ENCODE measurements at regions not wholly inside any gene's neighbourhood (a gene's known extent, or its start where the extent isn't known, plus 50 kb on each side); places are given as distances from the start of the nearest gene placed in this dataset.
"Not testable (repeated sequence)": the region's sequence is repeated elsewhere in the genome, so short reads cannot be mapped to it uniquely, and the experiment has no call there.

DNA sequence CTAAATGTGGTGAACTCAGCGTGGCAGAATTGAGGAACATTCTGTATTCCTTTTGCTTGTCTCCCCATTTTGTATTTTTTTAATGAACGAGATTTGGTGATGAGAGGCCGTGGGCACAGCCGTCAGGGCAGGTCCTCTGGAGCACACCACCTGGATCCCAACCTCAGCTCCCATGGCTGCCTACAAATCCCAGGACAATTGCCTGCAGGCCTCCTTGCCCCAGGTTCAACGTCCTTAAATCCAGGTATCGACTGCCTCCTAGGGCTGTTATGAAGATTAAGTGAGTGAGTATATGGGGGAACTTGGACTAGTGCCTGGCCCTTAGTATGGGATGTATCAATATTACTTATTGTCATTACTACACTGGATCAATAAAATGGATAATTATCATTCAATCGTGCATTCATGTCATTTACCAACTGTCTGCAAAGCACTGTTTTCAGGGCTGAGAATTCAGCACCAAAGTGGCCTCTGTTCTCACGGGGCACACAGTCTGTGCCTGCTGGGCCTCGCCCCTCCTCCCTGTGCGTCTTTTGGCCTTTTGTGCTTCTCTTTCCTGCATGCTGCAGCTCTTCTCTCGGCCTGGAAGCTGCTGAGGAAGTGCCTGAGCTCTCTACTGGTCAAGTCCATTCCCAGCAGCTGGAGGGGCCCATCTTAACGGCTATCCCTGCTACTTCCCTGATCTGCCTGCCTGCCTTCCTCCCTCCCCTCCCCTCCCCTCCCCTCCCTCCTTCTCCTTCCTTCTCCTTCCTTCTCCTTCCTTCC lies 1343.7 kb downstream of the BRD1 start:
- DNase-seq = no peak

DNA sequence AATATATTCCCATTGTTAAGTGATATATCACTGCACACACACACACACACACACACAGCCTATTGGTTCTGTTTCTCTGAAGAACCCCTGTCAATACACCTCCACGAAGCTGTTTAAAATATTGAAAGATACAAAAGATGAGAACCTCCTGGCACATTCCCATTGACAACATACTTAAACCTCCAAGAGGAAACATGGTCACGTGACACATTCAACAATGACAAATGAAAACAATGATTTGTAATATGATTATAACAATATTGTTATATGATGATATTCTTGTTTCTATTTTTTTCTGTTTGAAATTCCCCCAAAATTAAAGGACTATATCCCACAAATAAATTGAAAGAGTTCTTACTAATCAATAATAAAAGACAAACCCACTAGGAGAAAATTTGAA lies 1344.9 kb downstream of the BRD1 start:
- no peak for DNase-seq

DNA sequence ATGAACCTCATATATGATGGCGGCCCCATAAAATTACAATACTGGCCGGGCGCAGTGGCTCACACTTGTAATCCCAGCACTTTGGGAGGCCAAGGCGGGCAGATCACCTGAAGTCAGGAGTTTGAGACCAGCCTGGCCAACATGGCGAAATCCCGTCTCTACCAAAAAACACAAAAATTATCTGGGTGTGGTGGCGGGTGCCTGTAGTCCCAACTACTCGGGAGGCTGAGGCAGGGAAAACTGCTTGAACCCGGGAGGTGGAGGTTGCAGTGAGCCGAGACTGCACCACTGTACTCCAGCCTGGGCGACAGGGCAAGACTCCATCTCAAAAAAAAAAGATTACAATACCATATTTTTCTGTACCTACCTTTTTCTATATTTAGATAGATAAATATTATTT lies 1345.5 kb downstream of the BRD1 start:
- not testable (repeated sequence) for DNase-seq

DNA sequence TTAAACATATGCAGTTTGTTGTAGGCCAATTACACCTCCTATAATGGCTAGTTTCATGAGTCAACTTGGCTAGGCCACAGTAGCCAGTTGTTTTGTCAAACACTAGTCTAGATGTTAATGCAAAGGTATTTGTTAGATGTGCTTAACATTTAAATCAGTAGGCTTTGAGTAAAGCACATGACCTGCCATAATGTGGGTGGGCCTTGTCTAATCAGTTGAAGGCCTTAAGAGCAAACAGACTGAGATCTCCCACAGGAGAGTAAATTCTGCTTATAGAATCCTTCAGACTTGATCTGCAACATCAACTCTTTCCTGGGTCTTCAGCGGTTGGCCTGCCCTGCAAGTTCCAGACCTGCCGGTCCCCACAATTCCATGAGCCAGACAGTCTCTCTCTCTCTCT lies 1345.9 kb downstream of the BRD1 start:
- DNase-seq = no peak

DNA sequence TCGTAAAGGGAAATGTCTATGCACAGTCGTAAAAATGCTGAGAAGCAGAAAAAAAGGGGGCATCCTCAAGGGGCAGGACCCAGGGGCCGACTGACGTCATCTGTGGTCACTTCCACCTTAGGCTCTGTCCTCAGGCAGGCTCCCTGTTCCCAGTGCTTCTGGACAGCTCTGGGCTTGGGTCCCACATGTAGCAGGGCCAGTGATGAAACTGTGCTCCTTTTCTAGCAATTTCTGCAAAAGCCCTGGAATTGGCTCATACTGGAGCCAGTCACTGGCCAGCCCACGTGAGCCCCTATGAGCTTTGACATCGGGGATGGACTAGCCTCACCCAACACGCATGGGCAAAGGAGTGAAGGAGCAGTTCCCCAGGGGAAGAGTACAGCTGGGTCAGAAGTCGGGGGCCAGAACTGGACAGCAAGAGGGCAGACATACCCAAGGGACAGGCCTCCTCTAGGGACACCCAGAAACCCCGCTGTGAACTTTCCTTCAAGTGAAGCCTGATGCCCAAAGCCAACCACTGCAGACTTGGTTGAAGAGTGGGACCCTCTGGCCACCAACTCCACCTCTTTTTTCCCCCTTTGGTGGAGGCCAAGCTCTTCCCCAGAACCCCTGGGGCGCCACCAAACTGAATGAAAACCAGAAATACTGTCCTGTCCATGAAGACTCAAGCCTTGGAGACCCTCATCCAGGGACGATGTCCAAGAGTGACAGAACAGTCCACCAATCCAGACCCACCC lies 1349.0 kb downstream of the BRD1 start:
- no peak for DNase-seq

DNA sequence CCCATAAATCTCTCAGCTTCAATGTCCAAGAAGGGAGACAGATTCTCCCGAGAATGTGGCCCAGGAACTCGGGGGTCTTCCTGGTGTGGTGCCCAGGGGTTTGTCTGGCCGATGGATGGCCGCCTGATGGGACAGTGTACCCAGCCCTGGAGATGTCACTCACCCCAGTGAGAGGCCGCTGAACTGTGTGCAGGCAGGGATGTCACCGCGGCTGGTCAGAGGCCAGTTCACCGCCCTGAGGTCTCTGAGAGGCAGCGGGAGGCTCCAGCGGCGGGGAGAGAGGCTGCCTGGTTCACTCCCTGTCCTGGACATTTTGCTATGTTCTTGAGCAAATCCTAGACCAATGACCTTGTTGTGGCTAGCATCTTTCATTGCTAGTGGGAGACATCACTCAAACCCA lies 1349.5 kb downstream of the BRD1 start:
- no peak for DNase-seq

DNA sequence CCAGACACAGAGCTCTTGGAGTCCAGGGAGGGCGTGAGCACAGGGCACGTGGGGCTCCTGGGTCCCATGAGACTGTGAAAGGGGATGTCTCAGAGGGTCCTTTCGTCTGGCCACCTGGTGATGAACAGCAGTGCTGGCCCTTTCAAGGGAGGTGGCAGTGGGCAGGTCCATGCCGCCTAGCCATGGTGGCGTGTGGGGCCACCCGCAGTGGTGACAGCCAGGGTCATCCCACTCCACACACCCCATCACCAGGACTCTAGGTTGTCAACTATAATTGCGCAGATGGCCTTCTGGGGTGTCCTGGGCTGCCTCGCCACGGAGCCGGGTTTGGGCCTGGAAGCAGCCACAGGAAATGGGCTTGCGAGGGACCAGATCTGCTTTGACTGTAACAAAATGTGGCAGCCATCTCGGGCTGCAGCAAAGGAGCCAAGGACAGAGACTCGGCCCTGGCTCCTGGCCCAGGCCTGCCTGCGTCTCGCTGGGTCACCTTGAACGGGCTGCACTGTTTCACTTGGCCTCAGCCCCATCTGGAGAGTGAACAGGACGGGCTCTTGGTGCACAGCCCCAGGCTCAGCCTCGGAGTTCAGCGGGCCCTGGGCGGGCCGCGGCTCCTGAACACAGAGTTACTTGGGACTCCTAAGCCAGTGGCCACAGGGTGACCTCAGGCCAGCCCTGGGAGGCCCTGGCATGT lies 1350.5 kb downstream of the BRD1 start:
- no peak for DNase-seq

DNA sequence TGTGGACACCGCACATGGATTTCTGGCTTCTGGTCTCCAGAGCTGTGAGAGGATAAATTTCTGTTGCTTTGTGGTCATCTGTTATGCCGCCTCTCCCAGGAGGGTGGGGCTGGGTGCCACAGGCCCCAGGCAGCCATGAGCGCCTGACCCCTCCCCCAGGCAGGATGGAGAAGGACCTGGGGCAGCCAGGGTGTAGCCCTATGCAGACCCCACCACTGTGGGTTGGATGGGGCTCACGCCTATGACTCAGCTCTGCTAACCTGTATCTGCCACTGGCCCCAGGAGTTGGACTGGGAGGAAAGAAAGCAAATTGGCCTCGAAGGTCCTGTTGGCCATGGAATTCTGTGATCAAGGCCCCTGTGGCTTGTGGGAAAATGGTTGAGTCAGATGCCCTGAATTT lies 1351.1 kb downstream of the BRD1 start:
- no peak for DNase-seq

DNA sequence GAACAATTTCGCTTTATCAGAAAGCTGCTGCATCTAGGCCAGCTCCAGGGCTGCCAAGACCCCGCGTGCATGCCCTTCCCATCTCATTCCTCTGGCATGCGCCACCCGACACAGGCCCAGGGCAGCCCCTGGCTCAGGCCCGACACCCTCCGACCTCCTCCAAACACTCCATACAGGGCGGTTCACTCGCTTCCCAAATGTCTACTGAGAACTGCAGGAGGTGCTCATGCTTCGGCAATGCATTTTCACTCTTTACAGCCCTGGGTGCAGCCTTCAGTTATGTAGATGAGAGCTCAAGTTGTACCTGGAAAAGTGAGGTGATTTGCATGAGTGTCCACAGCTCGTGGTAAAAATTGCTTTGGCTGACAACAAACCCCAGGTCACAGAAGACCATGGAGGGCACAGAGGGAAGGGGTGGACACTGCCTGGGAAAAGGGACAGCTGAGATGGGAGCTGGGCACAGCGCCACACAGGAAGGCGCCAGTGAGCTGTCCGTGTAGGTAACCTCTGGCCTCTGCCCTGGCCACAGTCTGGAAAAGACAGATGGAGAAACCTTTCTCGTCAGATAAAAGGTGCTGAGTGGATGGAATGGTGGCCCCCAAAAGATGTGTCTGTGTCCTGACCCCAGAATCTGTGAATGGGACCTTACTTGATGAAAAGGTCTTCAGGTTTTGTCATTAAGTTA lies 1351.9 kb downstream of the BRD1 start:
- DNase-seq = no peak

DNA sequence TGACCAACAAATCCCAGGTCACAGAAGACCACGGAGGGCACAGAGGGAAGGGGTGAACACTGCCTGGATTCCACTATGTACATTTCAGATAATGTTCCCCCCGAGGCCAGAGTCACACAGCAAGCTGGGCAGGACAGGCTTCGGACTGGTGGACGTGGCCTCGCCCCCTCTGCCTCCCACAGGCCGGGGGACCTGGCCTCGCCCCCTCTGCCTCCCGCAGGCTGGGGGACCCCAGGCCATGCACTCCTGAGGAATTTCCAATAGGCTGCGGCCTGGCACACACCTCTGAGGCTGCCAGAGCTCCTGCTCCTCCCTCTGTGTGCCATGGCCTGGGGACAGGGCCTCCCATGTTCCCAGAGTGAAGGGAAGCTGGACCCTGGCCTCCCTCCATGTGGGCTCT lies 1352.8 kb downstream of the BRD1 start:
- DNase-seq = no peak

DNA sequence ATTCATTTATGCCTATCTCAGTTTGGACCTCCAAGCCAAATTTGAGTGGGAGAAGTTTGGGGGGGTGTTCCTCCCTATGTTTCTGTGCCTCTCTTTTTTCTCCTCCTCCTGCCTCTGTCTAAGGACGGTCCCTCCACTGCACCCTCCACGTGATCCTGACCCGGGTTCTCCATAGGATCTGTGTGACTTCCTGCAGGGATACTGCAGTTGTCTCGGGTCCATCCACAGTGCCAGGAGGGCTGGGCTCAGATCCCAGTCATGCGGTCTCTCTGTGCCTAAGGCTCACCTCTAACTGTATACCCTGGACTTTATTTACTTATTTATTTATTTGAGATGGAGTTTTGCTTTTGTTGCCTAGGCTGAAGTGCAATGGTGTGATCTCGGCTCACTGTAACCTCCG lies 1354.5 kb downstream of the BRD1 start:
- no peak for DNase-seq

DNA sequence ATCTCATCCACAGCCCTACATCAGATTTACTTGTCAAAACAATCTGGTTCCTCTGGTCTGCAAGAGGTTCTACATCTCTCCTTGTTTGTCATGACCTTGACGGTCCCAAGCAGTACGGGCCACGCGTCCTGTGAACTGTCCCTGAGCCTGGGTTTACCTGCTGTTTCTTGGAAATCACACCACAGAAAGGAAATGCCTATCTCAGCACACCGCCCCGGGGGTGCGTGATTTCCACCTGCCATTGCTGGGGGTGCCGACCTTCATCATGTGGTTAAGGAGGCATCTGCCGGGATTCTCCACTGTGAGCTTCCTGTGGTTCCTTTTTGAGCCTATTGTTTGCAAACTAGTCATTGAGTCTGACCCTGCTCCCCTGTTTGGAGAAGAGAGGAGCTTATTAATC lies 1363.4 kb downstream of the BRD1 start:
- no peak for DNase-seq

DNA sequence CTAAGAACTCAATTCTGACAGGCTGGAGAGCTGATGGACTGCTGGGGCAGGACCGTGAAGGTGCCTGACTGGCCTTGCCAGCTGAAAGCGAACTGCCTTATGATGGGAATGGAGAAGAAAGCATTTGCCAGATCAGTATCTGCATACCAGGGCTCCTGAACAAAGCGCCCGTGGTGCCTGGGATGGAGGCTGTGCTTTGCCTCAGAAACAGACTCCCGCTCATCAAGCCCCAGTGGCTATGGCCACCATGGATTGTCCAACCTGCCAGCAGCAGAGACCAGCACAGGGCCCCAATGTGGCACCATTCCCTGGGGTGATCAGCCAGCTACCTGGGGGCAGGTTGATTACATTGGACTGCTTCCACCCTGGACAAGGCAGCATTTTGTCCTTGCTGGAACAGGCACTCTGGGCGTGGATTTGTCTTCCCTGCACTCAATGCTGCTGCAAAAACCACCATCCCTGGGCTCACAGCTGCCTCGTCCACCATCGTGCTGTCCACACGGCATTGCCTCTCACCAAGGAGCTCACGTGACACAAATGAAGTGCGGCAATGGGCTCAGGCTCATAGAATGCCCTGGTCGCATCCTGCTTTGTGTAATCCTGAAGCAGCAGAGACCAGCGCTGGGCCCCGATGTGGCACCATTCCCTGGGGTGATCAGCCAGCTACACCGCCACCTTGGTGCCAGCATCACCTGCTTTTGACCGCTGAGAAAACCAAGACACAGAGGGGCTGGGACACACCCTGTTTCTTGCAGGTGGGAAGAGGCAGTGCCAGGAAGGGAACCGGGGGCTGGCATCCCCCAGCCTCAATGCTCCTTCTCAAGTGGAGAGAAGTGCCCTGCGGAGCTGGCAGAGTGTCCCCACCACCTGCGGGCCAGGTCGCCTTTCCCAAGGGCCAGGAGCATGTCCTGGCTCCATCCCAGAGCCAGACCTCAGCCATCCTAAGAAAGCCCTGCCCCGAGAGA lies 1367.5 kb downstream of the BRD1 start:
- DNase-seq = no peak

DNA sequence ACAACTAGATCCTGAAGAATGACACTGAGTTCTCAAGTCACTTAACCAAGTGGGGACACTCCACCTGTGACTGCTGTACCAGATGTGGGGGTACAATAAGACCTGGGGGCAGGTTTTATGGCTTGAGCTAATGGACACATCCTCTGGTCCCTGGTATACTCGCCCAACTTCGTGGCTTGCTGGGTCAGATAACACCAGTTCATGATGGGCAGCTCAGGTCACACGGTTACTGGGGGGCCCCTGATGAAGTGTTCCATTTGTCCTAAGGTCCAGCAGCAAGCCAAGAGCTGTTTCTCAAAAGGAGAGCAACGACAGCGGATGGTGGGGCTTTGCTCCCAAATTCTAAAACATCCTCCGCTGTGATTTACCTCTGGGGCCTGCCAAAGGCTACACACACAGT lies 1368.4 kb downstream of the BRD1 start:
- DNase-seq = no peak

DNA sequence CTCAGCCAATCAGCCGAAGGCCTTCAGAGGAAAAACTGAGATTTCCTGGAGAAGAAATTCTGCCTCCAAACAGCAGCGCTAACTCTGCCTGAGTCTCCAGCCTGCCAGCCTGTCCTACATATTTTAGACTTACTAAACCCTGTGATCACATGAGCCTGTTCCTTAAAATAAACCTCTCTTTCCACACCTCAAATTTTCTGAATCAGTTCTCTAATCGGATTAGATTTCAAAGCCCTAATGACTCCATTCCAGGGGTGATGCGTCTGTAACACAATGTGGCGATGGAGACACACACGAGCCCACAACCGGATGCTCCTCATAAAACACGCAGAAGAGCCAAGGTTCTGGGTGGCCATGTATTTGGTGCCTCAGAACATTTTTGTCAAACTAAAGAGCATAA lies 1371.2 kb downstream of the BRD1 start:
- no peak for DNase-seq

DNA sequence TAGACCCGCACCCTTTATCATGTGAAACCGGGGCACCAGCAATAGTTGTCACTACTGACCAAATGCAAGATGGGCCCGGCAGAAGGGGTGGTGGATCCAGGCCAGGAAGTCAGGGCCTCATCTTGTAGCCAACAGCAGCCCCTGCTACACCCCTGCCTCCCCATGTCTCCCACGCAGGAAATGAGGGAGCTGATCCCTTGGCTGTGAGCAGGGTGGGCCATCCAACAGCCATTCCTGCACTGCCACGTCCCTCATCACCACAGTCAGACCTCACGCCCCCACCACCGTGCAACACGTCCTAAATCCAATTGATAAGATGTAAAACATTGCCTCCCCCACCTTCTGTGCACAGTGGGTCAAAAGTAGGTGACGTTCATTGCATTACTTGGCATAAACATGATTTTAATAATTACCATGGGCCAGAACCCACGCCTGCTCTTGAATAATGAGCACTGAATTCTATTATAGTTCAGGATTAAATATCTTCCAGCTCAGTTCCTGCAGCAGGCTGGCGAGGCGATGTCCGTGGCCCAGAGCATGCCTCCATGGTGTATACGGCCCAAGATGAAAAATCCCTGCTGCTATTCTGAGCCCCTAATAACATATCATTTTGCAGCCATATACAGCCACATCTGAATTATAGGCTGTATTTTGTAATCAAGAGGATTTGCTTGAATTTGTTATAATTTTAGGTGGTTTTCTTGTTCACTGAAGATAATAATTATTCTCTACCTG lies 1373.8 kb downstream of the BRD1 start:
- no peak for DNase-seq

DNA sequence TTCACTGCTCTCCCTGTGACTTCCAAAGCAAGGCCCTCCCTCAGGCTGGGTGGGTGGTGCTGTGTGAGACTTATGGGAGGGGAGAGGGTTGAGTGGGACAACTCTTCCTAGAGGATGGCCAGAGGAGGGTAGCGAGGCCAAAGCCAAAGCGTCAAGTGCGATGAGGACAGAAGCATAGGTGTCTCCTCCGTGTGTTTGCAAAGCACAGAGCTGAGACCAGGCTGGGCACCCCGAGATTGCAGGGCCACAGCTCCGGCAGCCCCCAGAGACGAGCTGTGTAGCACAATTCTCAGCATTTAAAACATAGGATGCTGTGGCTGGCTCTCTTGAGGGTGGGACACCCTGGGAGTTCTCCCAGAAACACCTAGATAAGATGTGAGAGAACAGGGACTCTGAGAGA lies 1374.5 kb downstream of the BRD1 start:
- DNase-seq = no peak

DNA sequence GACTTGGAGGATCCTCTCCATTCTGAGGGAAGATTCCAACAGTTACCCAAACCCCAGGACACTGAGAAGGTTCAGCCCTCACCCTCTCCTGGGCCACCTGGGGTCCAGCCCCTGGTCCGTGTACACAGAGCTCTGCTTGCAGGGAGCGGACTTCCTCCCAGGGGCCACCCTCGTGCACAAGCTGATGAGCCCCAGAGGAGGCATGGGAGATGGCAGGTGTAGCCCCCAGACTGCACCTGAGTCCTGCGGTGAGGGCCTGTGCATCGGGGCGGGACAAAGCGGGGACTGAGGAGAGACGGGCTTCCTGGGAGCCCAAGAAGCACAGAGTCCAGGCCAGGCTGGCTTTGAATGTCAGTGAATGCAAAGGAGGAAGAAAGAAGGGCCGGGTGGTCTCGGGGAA lies 1374.9 kb downstream of the BRD1 start:
- DNase-seq = no peak

DNA sequence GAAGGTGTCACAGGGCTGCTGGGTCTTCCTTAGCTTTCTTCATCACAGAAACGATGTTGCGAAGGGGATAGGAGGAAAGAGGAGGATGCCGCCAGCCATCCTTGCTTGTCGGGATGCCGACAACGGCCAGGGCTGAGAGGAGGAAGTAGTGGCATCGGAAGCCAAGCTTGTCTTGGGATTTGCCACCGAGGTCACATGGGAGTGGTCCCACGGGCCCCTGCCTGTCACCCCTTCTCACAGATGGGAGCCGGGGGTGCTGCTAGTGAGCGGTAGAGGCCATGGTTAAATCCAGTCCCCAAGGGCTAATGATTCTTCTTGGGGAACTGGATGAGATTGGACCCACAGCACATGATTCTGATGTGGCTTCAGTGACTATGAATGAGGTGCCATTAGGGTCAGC lies 1375.8 kb downstream of the BRD1 start:
- no peak for DNase-seq

DNA sequence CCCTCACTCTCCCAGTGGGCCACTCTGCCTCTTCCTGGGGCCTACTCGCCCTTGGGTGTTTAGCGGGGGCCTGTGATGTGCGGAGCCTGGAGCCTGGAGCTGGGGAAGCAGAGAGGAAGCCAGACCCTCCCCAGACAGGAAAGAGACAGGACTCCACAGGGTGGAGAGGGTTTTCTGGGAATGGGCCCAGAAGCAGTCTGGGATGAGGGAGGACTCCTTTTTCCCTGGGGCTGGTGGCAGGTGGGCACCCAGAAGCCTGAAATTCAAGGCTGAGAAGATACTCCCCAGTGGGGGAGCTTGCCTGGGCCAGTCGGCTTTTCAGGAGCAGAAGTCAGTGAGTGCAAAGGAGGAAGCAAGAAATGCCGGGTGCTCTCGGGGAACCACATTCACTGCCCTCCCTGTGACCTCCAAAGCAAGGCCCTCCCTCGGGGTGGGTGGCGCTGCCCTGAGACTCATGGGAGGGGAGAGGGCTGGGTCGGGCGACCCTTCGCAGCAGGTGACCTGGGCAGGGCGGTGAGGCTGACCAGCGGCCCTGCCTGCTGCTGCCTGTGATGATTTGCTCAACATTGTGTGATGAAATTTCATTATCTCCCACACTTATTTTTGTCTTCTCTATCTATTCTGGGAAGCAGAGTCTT lies 1377.4 kb downstream of the BRD1 start:
- DNase-seq = no peak
